Natural killer cell treated with Interleukin-12 subunit alpha and Interleukin-12 subunit beta and Interleukin-15 and Interleukin-18, amount 100 ng/mL, for 72 hours (primary cell): ENCODE measurements at regions not wholly inside any gene's neighbourhood (a gene's known extent, or its start where the extent isn't known, plus 50 kb on each side); places are given as distances from the start of the nearest gene placed in this dataset.

Experiments used
- ATAC-seq, 2 donors: fragments of 150-1000 bp; cut with Tn5 transposase in 1 of 2; sonication (Bioruptor Pico), chemical (Tn5 transposase) in 1 of 2; 2 replicates each; pipeline ENCODE4 v1.10.0; 2021
- DNase-seq: peaks from one replicate; pipeline ENCODE4 v3.0.0; 2022; ENCODE audit warnings: low spot score
- H3K27ac Mint-ChIP-seq, 2 donors: 1 replicate in 1 of 2; 2 replicates in 1 of 2; pipeline ENCODE4 v1.8.0; 2022; ENCODE audit warnings: mixed read lengths in 2 of 2, mild to moderate bottlenecking in 1 of 2, moderate library complexity in 1 of 2
- H3K27me3 Mint-ChIP-seq, 2 donors: 1 replicate in 1 of 2; 2 replicates in 1 of 2; pipeline ENCODE4 v1.8.0; 2022; ENCODE audit warnings: mixed read lengths in 2 of 2
- H3K36me3 Mint-ChIP-seq: one replicate; pipeline ENCODE4 v1.8.0; 2022; ENCODE audit warnings: mixed read lengths
- H3K4me1 Mint-ChIP-seq, 2 donors: 1 replicate in 1 of 2; 2 replicates in 1 of 2; pipeline ENCODE4 v1.8.0; 2022; ENCODE audit warnings: low read depth in 2 of 2, mixed read lengths in 2 of 2, mild to moderate bottlenecking in 1 of 2
- H3K4me3 Mint-ChIP-seq: one replicate; pipeline ENCODE4 v1.8.0; 2022; ENCODE audit warnings: mixed read lengths
- H3K9me3 Mint-ChIP-seq: 2 replicates; pipeline ENCODE4 v1.8.0; 2022; ENCODE audit warnings: mixed read lengths

DNA sequence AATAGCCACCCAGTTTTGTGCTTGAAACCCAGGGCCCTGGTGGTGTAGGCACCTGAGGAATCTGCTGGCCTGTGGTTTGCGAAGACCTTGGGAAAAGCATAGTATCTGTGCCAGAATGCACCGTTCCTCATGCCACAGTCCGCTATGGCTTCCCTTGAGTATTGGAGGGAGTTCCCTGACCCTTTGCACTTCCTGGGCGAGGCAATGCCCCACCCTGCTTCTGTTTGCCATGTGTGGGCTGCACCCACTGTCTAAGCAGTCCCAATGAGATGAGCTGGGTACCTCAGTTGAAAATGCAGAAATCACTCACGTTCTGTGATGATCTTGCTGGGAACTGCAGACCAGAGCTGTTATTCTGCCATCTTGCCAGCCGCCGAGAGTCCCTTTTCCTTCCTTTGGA is 483.5 kb downstream of the AGTPBP1 start:
- peaks cover 6 to 7% of the 10 kb centered on the region in 2 donors for H3K4me1 Mint-ChIP-seq
- no peak overlapping the region for H3K4me3 Mint-ChIP-seq
- DNase-seq (no peak), ATAC-seq (no peak)
- H3K36me3 Mint-ChIP-seq, result peaks cover 7% of the 10 kb centered on the region
- peaks cover 30 to 68% of the 10 kb centered on the region in 2 donors for H3K27me3 Mint-ChIP-seq
- H3K9me3 Mint-ChIP-seq, result peaks cover 5% of the 10 kb centered on the region
- no peak overlapping the region for H3K27ac Mint-ChIP-seq

GRCh38 chr9:85249313-85249621 is 492.5 kb downstream of the AGTPBP1 start:
- no peak overlapping the region for H3K27ac Mint-ChIP-seq
- no peaks in the 10 kb centered on the region for H3K4me1 Mint-ChIP-seq
- H3K4me3 Mint-ChIP-seq, result no peak overlapping the region
- DNase-seq (no peak), ATAC-seq (peak in 1 of 2 donors; percentile 55)
- H3K9me3 Mint-ChIP-seq, result no peaks in the 10 kb centered on the region
- H3K36me3 Mint-ChIP-seq, result no peaks in the 10 kb centered on the region
- peaks cover 7 to 14% of the 10 kb centered on the region in 2 donors for H3K27me3 Mint-ChIP-seq

DNA sequence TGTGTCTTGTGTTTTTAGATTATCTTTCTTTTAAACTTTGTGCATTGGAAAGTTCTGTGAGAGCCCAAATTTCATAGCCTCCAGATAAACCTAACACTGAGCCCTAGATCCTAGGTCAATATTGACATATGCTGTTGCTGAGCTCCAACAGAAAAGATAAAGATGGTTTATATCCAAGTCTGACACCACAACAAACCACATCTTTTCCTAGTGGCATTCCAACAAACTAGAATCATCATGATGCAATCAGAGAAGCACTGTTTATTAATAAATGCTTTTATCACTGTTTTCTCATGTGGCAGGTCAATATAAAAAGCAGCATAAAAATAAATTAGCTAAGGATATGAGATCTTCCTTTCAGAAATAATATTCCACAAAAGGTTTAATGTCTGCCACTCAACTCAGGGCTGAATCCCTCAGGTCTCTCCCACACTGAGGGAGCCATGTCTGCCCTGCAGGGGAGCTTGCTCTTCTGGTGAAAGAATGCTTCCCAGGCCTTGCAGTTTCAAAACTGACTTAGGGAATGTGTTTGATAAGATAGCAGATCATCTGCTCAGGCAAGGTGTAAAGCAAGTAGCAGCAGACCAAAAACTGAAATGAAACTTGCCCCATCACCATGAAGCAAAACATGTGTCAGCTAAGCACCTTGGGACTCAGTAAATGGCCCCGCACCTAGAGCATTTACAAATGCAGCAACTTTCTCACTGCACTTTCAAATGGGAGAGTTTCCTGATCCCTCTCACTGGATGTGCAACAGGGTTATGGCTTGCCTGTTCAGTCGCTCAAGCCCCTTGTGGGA is 493.0 kb downstream of the AGTPBP1 start:
- ATAC-seq (no peak), DNase-seq (no peak)
- no peaks in the 10 kb centered on the region for H3K36me3 Mint-ChIP-seq
- H3K9me3 Mint-ChIP-seq, result no peaks in the 10 kb centered on the region
- H3K4me1 Mint-ChIP-seq, result no peaks in the 10 kb centered on the region
- no peak overlapping the region for H3K4me3 Mint-ChIP-seq
- H3K27ac Mint-ChIP-seq, result no peak overlapping the region
- peaks cover 7 to 16% of the 10 kb centered on the region in 2 donors for H3K27me3 Mint-ChIP-seq

DNA sequence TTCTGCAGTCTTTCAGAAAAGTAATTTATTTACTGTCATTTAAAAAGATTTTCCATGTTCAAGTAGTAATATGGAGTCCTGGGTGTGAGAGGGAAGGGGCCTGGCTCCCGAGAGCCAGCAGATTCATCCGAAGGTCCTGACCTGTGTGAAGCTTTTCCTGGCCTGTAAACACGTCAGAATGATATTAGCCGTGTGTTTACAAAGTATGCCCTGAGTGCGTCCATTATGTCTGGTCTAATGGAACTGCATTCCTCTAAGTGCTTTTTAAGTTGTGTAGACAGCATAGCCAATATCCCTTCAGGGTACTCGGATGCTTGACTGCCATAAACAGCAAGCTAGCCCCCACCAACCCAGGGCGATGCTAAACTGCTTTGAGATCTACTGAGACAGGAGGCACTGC is 495.2 kb downstream of the AGTPBP1 start:
- H3K36me3 Mint-ChIP-seq, result no peaks in the 10 kb centered on the region
- H3K4me3 Mint-ChIP-seq, result no peak overlapping the region
- H3K27ac Mint-ChIP-seq, result no peak overlapping the region
- no peaks in the 10 kb centered on the region for H3K4me1 Mint-ChIP-seq
- no peaks in the 10 kb centered on the region for H3K9me3 Mint-ChIP-seq
- ATAC-seq, result no peak
- peaks cover 7 to 24% of the 10 kb centered on the region in 2 donors for H3K27me3 Mint-ChIP-seq
- DNase-seq, result no peak

DNA sequence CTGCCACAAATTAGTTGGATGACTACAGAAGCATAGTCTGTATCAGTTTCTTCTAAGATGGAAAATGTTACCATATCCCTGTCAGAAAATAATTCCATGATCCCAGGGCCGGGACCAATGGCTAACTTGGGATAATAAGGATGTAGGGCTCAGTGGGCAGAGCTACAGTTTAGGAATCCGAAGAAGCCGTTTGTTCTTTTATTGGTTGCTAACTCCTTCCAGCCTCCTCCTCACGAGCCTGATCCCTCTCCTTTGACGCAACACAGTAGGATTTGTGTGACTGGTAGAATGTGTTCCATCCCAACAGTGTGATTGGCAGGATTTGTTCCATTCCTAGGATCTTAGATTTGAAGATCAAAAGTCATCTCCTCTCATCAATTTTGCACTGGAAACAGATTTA is 496.9 kb downstream of the AGTPBP1 start:
- DNase-seq (no peak), ATAC-seq (no peak)
- H3K27me3 Mint-ChIP-seq, result peaks cover 19 to 32% of the 10 kb centered on the region in 2 donors
- H3K9me3 Mint-ChIP-seq, result no peaks in the 10 kb centered on the region
- H3K27ac Mint-ChIP-seq, result no peak overlapping the region
- no peaks in the 10 kb centered on the region for H3K4me1 Mint-ChIP-seq
- no peaks in the 10 kb centered on the region for H3K36me3 Mint-ChIP-seq
- no peak overlapping the region for H3K4me3 Mint-ChIP-seq

GRCh38 chr9:85243977-85244376 is 497.8 kb downstream of the AGTPBP1 start:
- DNase-seq, result no peak
- Mint-ChIP-seq H3K4me3 (no peak overlapping the region), H3K4me1 (no peaks in the 10 kb centered on the region), H3K36me3 (peaks cover 5% of the 10 kb centered on the region), H3K9me3 (peaks cover 4% of the 10 kb centered on the region), H3K27me3 (peaks cover 22 to 37% of the 10 kb centered on the region in 2 donors), H3K27ac (no peak overlapping the region)
- peak in 1 of 2 donors; percentile 15 for ATAC-seq

DNA sequence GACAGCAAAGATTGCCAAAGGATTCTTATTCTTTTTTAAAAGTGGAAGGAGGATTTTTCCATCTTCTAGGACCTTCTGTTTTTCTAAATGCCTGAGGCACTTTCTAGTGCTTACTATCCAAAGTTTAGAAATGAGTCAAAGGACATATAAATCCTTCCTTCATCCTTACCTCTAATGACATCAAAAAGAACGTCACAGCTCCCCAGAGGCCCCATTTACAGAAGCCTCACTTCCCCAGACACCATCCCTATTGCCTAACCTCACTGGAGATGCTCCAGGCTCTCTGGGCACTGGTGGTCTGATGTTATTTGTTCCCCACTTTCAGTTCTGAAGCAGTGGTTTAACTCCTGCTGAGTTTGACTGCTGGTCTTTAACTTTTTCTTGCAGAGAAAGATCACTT is 504.3 kb downstream of the AGTPBP1 start:
- ATAC-seq, result no peak
- H3K27ac Mint-ChIP-seq, result no peak overlapping the region
- H3K36me3 Mint-ChIP-seq, result peaks cover 5% of the 10 kb centered on the region

GRCh38 chr9:85230081-85230480 is 511.7 kb downstream of the AGTPBP1 start:
- ATAC-seq, result no peak
- Mint-ChIP-seq H3K9me3 (no peaks in the 10 kb centered on the region), H3K4me1 (peaks cover 0 to 3% of the 10 kb centered on the region in 2 donors), H3K27me3 (peaks cover 23 to 25% of the 10 kb centered on the region in 2 donors), H3K27ac (no peak overlapping the region), H3K36me3 (no peaks in the 10 kb centered on the region), H3K4me3 (no peak overlapping the region)
- DNase-seq, result no peak

More for the DNA sequence above, 504.3 kb downstream of the AGTPBP1 start:
- Mint-ChIP-seq H3K4me1 (peaks cover 0 to under 1% of the 10 kb centered on the region in 2 donors), H3K9me3 (peaks cover 4% of the 10 kb centered on the region), H3K4me3 (no peak overlapping the region), H3K27me3 (peaks cover 46 to 59% of the 10 kb centered on the region in 2 donors)
- DNase-seq, result no peak

DNA sequence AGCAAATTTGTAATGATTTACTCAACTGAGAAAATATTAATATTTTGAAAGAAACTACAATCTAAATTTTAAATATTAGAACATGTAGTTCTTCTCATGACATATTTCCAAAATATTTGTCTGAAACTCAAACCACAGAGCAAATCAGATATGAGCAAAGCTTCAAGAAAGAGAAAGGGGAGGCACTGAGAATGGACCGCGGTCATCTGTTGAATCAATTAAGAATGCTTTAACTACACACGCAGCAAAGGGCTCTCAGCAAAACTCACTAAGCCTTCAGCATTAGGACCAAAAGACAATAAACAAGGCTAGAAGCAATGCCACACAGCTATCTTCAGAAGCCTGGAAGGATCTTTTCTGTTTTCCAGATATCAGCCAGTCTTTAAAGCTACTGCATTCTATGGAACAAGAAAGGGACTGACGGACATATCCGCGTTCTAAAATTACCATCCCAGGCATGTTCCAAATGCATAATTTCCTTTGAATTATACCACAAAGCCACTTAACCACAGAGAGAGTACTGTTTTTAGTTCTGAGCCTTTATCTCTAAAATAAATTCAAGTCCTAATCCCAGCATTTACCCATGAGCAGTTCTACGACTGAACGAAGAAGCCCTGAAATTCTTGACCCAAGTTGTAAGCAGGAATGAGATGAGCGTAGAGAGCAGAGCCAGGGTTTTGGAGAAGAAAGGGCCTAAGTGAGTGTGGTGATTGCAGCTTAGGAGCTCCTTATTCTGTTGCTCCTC is 513.5 kb downstream of the AGTPBP1 start:
- ATAC-seq (no peak), DNase-seq (no peak)
- Mint-ChIP-seq H3K27ac (no peak overlapping the region), H3K4me3 (no peak overlapping the region), H3K36me3 (no peaks in the 10 kb centered on the region), H3K27me3 (peaks cover 10 to 18% of the 10 kb centered on the region in 2 donors), H3K9me3 (no peaks in the 10 kb centered on the region), H3K4me1 (peaks cover 0 to 3% of the 10 kb centered on the region in 2 donors)

DNA sequence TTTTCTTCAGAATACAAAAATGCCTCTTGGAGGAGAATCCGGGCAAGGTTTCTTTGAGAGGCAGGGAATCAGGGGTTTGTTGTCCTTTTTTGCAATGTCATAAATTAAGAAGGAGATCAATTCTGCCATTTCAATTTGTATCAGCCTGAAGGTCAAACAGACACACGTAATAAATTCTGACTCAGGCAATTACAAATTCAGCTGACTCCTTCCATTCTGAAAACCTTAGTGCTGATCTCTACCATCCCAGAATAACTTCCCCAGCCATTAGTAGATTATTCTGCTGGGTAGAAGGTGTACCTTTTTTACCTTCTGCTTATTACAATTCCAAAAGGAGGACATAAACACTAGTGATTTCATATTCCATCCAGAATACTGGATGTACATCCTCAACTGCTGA is 516.6 kb downstream of the AGTPBP1 start:
- Mint-ChIP-seq H3K4me3 (no peak overlapping the region), H3K27ac (no peak overlapping the region), H3K9me3 (no peaks in the 10 kb centered on the region), H3K27me3 (peaks cover 14 to 20% of the 10 kb centered on the region in 2 donors), H3K4me1 (no peaks in the 10 kb centered on the region), H3K36me3 (no peaks in the 10 kb centered on the region)
- ATAC-seq, result no peak
- DNase-seq, result no peak

DNA sequence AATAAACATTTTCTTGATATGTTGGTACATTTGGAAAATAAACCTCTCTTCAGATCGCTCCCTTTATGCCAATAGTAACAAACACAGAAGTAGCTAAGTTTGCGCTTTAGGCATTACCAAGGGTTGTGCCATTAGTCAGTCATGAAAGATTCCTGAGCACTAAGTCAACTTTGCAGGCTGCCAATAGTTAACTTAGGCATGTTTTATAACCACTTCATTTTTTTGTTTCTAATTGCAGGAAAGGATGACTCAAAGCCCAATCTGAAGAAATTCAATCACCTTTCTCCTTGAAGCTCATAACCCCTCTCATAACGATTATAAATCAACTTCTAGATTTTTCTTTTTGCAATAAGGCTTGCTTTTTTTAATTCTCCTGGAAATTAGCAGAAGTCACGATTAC is 517.0 kb downstream of the AGTPBP1 start:
- Mint-ChIP-seq H3K36me3 (no peaks in the 10 kb centered on the region), H3K4me3 (no peak overlapping the region), H3K9me3 (no peaks in the 10 kb centered on the region), H3K4me1 (no peaks in the 10 kb centered on the region), H3K27ac (no peak overlapping the region), H3K27me3 (peaks cover 15 to 20% of the 10 kb centered on the region in 2 donors)
- ATAC-seq (no peak), DNase-seq (no peak)

- Mint-ChIP-seq H3K36me3 (no peaks in the 10 kb centered on the region), H3K4me1 (no peaks in the 10 kb centered on the region), H3K27me3 (peaks cover 19 to 20% of the 10 kb centered on the region in 2 donors), H3K4me3 (no peak overlapping the region), H3K9me3 (no peaks in the 10 kb centered on the region), H3K27ac (no peak overlapping the region)
- DNase-seq, result no peak
- no peak for ATAC-seq
Measured at GRCh38 chr9:85224301-85224700, 517.5 kb downstream of the AGTPBP1 start.

- Mint-ChIP-seq H3K4me3 (no peak overlapping the region), H3K9me3 (no peaks in the 10 kb centered on the region), H3K27ac (no peak overlapping the region), H3K36me3 (no peaks in the 10 kb centered on the region), H3K4me1 (no peaks in the 10 kb centered on the region), H3K27me3 (peaks cover 18 to 22% of the 10 kb centered on the region in 2 donors)
- DNase-seq (no peak), ATAC-seq (no peak)
Measured at GRCh38 chr9:85223506-85224125, 518.1 kb downstream of the AGTPBP1 start.

DNA sequence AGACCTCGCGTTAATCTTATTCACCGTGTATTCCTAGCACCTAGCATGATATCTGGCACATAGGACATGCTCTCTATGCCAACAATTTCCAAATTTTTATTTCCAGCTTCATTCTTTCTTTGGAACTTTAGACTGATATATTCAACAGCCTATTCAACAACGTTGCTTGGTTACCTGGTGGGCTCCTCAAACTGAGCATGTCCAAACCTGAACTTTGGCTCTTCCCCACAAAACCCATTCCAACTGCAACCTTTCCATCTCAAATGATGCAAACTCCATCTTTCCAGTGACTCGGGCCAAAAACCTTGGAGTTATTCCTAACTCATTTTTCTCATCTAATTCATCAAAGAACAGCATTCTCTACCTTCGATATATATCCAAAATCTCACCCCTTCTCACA is 525.2 kb downstream of the AGTPBP1 start:
- H3K27ac Mint-ChIP-seq, result no peak overlapping the region
- ATAC-seq, result no peak
- peaks cover 0 to 7% of the 10 kb centered on the region in 2 donors for H3K4me1 Mint-ChIP-seq
- peaks cover 34 to 61% of the 10 kb centered on the region in 2 donors for H3K27me3 Mint-ChIP-seq
- no peaks in the 10 kb centered on the region for H3K36me3 Mint-ChIP-seq
- no peak overlapping the region for H3K4me3 Mint-ChIP-seq
- DNase-seq, result no peak
- no peaks in the 10 kb centered on the region for H3K9me3 Mint-ChIP-seq
